ENCODE measurements at regions not wholly inside any gene's neighbourhood (a gene's known extent, or its start where the extent isn't known, plus 50 kb on each side); places are given as distances from the start of the nearest gene placed in this dataset.

DNA sequence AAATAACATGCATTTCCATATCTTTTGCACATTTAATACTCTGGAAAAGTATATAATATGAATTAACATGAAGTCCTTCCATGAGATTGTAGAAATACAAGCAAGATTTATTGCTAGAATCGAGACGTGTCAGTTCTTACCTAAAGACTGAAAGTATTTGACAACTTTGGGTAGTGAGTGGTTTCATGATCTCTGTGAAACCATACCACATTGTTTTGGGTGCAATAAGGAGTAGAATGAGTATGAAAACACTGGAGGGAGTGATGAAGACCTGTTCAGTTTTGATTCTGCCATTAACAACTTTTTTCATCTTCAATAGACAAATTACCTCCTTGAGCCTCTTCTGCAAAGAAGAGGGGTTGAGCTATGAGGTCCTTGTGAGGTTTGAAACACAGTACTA lies 133.7 kb downstream of the NUDT12 start:
- CTCF ChIA-PET: no interaction called here
- H3K36me3 ChIP-seq (ENCODE audit: control insufficient read depth in 2 of 2, extremely low read depth in 1 of 2, insufficient read depth in 2 of 2, low read length in 2 of 2): no peaks in the 10 kb centered on the region
- no peaks in the 10 kb centered on the region for H4K20me1 ChIP-seq (replicated peaks; ENCODE audit: control insufficient read depth, extremely low read depth, insufficient read depth, low read length)
- intact Hi-C loops (cut with micrococcal nuclease) (no loop called here), dilution Hi-C loops (cut with MboI; ENCODE audit: extremely low pct_ligation_motif_present, low sequenced_read_pairs) (no loop called here)
- no peak overlapping the region for H3K9ac ChIP-seq (replicated peaks; ENCODE audit: extremely low read depth, insufficient read depth, low read length)
- no peaks in the 10 kb centered on the region for H3K9me3 ChIP-seq (replicated peaks; ENCODE audit: control insufficient read depth, insufficient read depth, low read length)
- H3K4me2 ChIP-seq (ENCODE audit: insufficient read depth, low read length): no peak overlapping the region
- POLR2A ChIA-PET: no interaction called here
- H3K79me2 ChIP-seq (ENCODE audit: control insufficient read depth, insufficient read depth, low read length): no peaks in the 10 kb centered on the region
- no peak overlapping the region for H2AFZ ChIP-seq (ENCODE audit: low read depth, low read length)
- FAIRE-seq: no peak
- BruUV-seq (replicated peaks): no TSS peak
- no peaks in the 10 kb centered on the region for H3K9me1 ChIP-seq (replicated peaks; ENCODE audit: control insufficient read depth, extremely low read depth, insufficient read depth, low read length)
- DNase-seq (ENCODE audit: low read depth, low spot score): no peak
- no peak overlapping the region for H3K4me3 ChIP-seq (replicated peaks in 1 of 3; ENCODE audit: insufficient read depth in 1 of 3, low read depth in 1 of 3, low read length in 3 of 3)
- H3K4me1 ChIP-seq (ENCODE audit: control insufficient read depth, extremely low read depth, insufficient read depth, low read length): no peaks in the 10 kb centered on the region
- no peak for TF ChIP-seq FOS (IDR thresholded peaks at IDR 0.05; ENCODE audit: borderline replicate concordance, insufficient read depth, low read length)
- TF ChIP-seq MYC (IDR thresholded peaks at IDR 0.05; ENCODE audit: low read depth, low read length): no peak
- TF ChIP-seq EZH2 (IDR thresholded peaks at IDR 0.05; ENCODE audit: borderline replicate concordance, low read depth, low read length, severe bottlenecking): no peak
- TF ChIP-seq GATA2 (IDR thresholded peaks at IDR 0.05; ENCODE audit: insufficient read depth, insufficient read length, low read depth, low read length): no peak
- no peak for TF ChIP-seq POLR2AphosphoS5 (IDR thresholded peaks at IDR 0.05; ENCODE audit: insufficient read depth, low read depth, low read length)
- TF ChIP-seq JUN (IDR thresholded peaks at IDR 0.05; ENCODE audit: borderline replicate concordance, insufficient read depth, insufficient read length, low read depth): no peak
- TF ChIP-seq, protein P1, sequence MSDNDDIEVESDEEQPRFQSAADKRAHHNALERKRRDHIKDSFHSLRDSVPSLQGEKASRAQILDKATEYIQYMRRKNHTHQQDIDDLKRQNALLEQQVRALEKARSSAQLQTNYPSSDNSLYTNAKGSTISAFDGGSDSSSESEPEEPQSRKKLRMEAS (IDR thresholded peaks at IDR 0.05; ENCODE audit: insufficient read depth, insufficient read length): no peak
- no peak for TF ChIP-seq POLR2A (IDR thresholded peaks at IDR 0.05; ENCODE audit: low read depth, low read length)
- TF ChIP-seq, protein P2, sequence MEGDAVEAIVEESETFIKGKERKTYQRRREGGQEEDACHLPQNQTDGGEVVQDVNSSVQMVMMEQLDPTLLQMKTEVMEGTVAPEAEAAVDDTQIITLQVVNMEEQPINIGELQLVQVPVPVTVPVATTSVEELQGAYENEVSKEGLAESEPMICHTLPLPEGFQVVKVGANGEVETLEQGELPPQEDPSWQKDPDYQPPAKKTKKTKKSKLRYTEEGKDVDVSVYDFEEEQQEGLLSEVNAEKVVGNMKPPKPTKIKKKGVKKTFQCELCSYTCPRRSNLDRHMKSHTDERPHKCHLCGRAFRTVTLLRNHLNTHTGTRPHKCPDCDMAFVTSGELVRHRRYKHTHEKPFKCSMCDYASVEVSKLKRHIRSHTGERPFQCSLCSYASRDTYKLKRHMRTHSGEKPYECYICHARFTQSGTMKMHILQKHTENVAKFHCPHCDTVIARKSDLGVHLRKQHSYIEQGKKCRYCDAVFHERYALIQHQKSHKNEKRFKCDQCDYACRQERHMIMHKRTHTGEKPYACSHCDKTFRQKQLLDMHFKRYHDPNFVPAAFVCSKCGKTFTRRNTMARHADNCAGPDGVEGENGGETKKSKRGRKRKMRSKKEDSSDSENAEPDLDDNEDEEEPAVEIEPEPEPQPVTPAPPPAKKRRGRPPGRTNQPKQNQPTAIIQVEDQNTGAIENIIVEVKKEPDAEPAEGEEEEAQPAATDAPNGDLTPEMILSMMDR (IDR thresholded peaks at IDR 0.05; ENCODE audit: extremely low read depth in 1 of 2, insufficient read depth in 1 of 2, low read depth in 1 of 2, low read length in 2 of 2): no peak
- H3K27ac ChIP-seq (ENCODE audit: insufficient read depth, low read depth, low read length): no peak overlapping the region
- H3K27me3 ChIP-seq (ENCODE audit: control insufficient read depth in 2 of 2, insufficient read depth in 2 of 2, low read length in 2 of 2): no peaks in the 10 kb centered on the region

Data from endothelial cell of umbilical vein (primary cell).